ENCODE measurements at regions not wholly inside any gene's neighbourhood (a gene's known extent, or its start where the extent isn't known, plus 50 kb on each side); places are given as distances from the start of the nearest gene placed in this dataset.

DNA sequence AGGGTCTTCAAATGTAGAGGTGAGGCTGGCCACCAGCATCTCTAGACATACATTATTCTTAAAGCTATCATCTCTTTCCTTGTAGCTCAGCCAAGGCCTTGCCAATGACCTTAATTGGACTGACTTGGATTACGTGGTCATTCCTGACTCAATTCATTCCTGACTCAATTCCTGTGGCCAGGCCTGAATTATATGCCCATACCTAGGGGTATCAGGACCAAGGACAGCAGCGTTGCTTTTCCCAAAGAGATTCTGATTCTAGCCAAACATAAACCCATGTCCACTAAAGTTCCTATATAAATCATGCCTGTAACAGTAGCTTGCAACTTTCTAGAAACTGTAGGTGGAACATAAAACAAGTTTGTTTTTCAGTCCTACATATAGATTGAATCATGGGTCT, 231.7 kb downstream of the ARL6IP6 start:
- Histone ChIP-seq H3K9ac (ENCODE audit: low read depth, low read length) (no peak overlapping the region), H3K9me3 (ENCODE audit: insufficient read depth, low read depth, low read length) (no peaks in the 10 kb centered on the region), H3K27ac (ENCODE audit: low read length) (no peak overlapping the region), H3K4me3 (ENCODE audit: low read length) (no peak overlapping the region), H3K27me3 (ENCODE audit: insufficient read depth, low read length) (no peaks in the 10 kb centered on the region), H3K4me1 (ENCODE audit: insufficient read depth, low read length) (no peaks in the 10 kb centered on the region), H3K36me3 (ENCODE audit: insufficient read depth, low read depth, low read length) (no peaks in the 10 kb centered on the region)

DNA sequence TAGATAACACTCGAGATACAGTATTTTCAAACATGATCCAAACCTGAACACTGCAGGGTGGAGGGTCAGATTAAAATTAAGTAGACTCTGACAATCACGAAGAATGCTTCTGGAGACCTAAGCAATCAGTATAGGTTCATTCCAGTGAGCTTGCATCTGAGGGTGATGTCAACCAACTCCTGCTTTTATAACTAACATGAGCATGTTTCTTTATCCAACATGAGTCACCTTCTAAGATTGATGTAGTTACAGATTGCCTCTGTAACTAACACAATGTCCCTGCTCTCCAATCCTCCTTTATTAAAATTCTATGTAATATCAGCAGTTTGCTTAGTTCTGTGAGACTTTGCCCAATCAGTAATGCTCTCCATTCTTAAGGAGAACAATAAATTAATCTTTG, 225.7 kb downstream of the ARL6IP6 start:
- H3K36me3 ChIP-seq (ENCODE audit: insufficient read depth, low read depth, low read length): no peaks in the 10 kb centered on the region
- H3K27ac ChIP-seq (ENCODE audit: low read length): no peak overlapping the region
- no peaks in the 10 kb centered on the region for H3K9me3 ChIP-seq (ENCODE audit: insufficient read depth, low read depth, low read length)
- no peaks in the 10 kb centered on the region for H3K27me3 ChIP-seq (ENCODE audit: insufficient read depth, low read length)
- no peak overlapping the region for H3K9ac ChIP-seq (ENCODE audit: low read depth, low read length)
- no peaks in the 10 kb centered on the region for H3K4me1 ChIP-seq (ENCODE audit: insufficient read depth, low read length)
- H3K4me3 ChIP-seq (ENCODE audit: low read length): no peak overlapping the region

DNA sequence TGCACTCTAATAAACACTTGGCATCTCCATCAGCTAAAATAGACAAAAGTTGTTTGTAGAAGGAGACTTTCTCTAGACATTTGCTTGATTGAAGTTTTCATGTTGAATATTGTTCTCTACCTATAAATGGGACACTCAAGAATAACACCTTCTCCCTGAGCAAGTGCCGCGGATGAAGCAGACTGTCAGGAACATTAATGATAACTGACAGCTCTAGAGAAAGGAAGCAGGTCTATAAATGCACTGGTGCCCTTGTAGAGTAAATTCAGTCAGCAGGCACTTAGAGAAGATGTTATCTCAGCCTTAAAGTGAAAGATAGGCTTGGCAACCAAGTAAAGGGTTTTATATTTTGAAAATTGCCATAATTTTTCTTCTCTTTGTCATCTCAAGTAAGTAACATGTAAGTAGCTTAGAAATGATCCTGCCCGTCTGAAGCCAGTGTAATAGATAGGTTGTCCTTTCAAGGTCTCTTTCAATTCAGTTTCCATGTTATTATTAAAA, 224.6 kb downstream of the ARL6IP6 start:
- H3K4me3 ChIP-seq (ENCODE audit: low read length): no peak overlapping the region
- no peaks in the 10 kb centered on the region for H3K36me3 ChIP-seq (ENCODE audit: insufficient read depth, low read depth, low read length)
- no peaks in the 10 kb centered on the region for H3K9me3 ChIP-seq (ENCODE audit: insufficient read depth, low read depth, low read length)
- no peaks in the 10 kb centered on the region for H3K4me1 ChIP-seq (ENCODE audit: insufficient read depth, low read length)
- no peak overlapping the region for H3K9ac ChIP-seq (ENCODE audit: low read depth, low read length)
- H3K27me3 ChIP-seq (ENCODE audit: insufficient read depth, low read length): no peaks in the 10 kb centered on the region
- H3K27ac ChIP-seq (ENCODE audit: low read length): no peak overlapping the region

- H3K9ac ChIP-seq (ENCODE audit: low read depth, low read length): no peak overlapping the region
- no peaks in the 10 kb centered on the region for H3K4me1 ChIP-seq (ENCODE audit: insufficient read depth, low read length)
- H3K4me3 ChIP-seq (ENCODE audit: low read length): no peak overlapping the region
- no peak overlapping the region for H3K27ac ChIP-seq (ENCODE audit: low read length)
- H3K9me3 ChIP-seq (ENCODE audit: insufficient read depth, low read depth, low read length): peaks cover 4% of the 10 kb centered on the region
- H3K36me3 ChIP-seq (ENCODE audit: insufficient read depth, low read depth, low read length): no peaks in the 10 kb centered on the region
- no peaks in the 10 kb centered on the region for H3K27me3 ChIP-seq (ENCODE audit: insufficient read depth, low read length)
These were observed 212.1 kb downstream of the ARL6IP6 start for GRCh38 chr2:152930501-152930900.

- Histone ChIP-seq H3K27ac (ENCODE audit: low read length) (no peak overlapping the region), H3K4me3 (ENCODE audit: low read length) (no peak overlapping the region), H3K9ac (ENCODE audit: low read depth, low read length) (no peak overlapping the region), H3K27me3 (ENCODE audit: insufficient read depth, low read length) (no peaks in the 10 kb centered on the region), H3K9me3 (ENCODE audit: insufficient read depth, low read depth, low read length) (peaks cover 4% of the 10 kb centered on the region), H3K36me3 (ENCODE audit: insufficient read depth, low read depth, low read length) (no peaks in the 10 kb centered on the region), H3K4me1 (ENCODE audit: insufficient read depth, low read length) (no peaks in the 10 kb centered on the region)
These were observed 211.2 kb downstream of the ARL6IP6 start for GRCh38 chr2:152929628-152930027.

- H3K9ac ChIP-seq (ENCODE audit: low read depth, low read length): no peak overlapping the region
These were observed 207.4 kb downstream of the ARL6IP6 start for GRCh38 chr2:152925547-152926448.

DNA sequence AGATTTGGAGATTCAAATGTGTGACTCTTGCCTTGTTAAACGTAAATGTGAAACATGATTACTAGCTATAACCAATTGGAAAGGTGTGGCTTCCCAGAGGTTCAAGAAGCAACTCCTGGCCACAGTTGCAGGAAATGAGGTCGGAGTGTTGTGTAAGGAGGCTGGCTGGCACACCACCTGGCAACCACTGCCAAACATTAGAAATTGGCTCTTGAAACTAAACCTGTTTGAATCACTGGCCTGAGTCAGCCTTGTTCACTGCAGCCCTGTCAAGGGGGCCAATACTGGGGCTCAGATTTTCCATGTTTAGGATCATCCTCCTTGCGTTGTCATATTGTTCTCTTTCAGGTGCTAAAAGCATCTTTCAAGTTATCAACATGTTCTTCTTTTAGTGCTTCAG, 206.3 kb downstream of the ARL6IP6 start:
- Histone ChIP-seq H3K9ac (ENCODE audit: low read depth, low read length) (no peak overlapping the region), H3K9me3 (ENCODE audit: insufficient read depth, low read depth, low read length) (no peaks in the 10 kb centered on the region; the same call in 1 of the 2 replicates), H3K27ac (ENCODE audit: low read length) (no peak overlapping the region), H3K4me1 (ENCODE audit: insufficient read depth, low read length) (no peaks in the 10 kb centered on the region), H3K4me3 (ENCODE audit: low read length) (no peak overlapping the region), H3K27me3 (ENCODE audit: insufficient read depth, low read length) (no peaks in the 10 kb centered on the region), H3K36me3 (ENCODE audit: insufficient read depth, low read depth, low read length) (no peaks in the 10 kb centered on the region)

More at GRCh38 chr2:152925547-152926448, 207.4 kb downstream of the ARL6IP6 start:
- no peaks in the 10 kb centered on the region for H3K4me1 ChIP-seq (ENCODE audit: insufficient read depth, low read length)
- no peak overlapping the region for H3K4me3 ChIP-seq (ENCODE audit: low read length)
- no peaks in the 10 kb centered on the region for H3K27me3 ChIP-seq (ENCODE audit: insufficient read depth, low read length)
- H3K36me3 ChIP-seq (ENCODE audit: insufficient read depth, low read depth, low read length): no peaks in the 10 kb centered on the region
- no peak overlapping the region for H3K27ac ChIP-seq (ENCODE audit: low read length)
- H3K9me3 ChIP-seq (ENCODE audit: insufficient read depth, low read depth, low read length): peaks cover 4% of the 10 kb centered on the region

GRCh38 chr2:152924219-152924618, 205.8 kb downstream of the ARL6IP6 start:
- Histone ChIP-seq H3K9ac (ENCODE audit: low read depth, low read length) (no peak overlapping the region), H3K27me3 (ENCODE audit: insufficient read depth, low read length) (no peaks in the 10 kb centered on the region)

DNA sequence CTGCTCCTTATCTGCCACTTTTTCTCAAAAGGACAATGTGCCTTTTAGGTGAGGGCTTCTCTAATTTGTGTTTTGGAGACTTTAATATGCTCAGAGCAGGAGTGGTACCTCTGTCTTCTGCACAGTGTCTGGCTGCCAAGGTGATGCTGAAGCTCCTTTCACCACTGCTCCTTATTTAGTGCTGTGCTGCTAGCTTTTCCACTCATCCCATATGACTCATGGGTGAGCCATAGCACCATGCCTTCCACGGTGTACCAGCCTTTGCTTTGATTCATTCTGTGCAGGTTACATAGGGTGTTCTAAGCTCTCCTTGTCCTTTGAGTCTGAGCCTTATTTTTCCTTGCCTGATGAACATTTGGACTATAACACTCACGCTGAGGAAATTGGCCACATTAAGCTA, 202.4 kb downstream of the ARL6IP6 start:
- Histone ChIP-seq H3K4me3 (ENCODE audit: low read length) (no peak overlapping the region), H3K4me1 (ENCODE audit: insufficient read depth, low read length) (no peaks in the 10 kb centered on the region), H3K9me3 (ENCODE audit: insufficient read depth, low read depth, low read length) (no peaks in the 10 kb centered on the region), H3K36me3 (ENCODE audit: insufficient read depth, low read depth, low read length) (no peaks in the 10 kb centered on the region), H3K9ac (ENCODE audit: low read depth, low read length) (no peak overlapping the region), H3K27me3 (ENCODE audit: insufficient read depth, low read length) (no peaks in the 10 kb centered on the region), H3K27ac (ENCODE audit: low read length) (no peak overlapping the region)

More at GRCh38 chr2:152924219-152924618, 205.8 kb downstream of the ARL6IP6 start:
- H3K4me3 ChIP-seq (ENCODE audit: low read length): no peak overlapping the region
- no peaks in the 10 kb centered on the region for H3K36me3 ChIP-seq (ENCODE audit: insufficient read depth, low read depth, low read length)
- H3K27ac ChIP-seq (ENCODE audit: low read length): no peak overlapping the region
- no peaks in the 10 kb centered on the region for H3K9me3 ChIP-seq (ENCODE audit: insufficient read depth, low read depth, low read length)
- H3K4me1 ChIP-seq (ENCODE audit: insufficient read depth, low read length): no peaks in the 10 kb centered on the region

GRCh38 chr2:152910970-152911369, 192.6 kb downstream of the ARL6IP6 start:
- H3K27ac ChIP-seq (ENCODE audit: low read length): no peak overlapping the region
- no peaks in the 10 kb centered on the region for H3K36me3 ChIP-seq (ENCODE audit: insufficient read depth, low read depth, low read length)
- no peaks in the 10 kb centered on the region for H3K4me1 ChIP-seq (ENCODE audit: insufficient read depth, low read length)
- no peaks in the 10 kb centered on the region for H3K27me3 ChIP-seq (ENCODE audit: insufficient read depth, low read length)
- H3K9ac ChIP-seq (ENCODE audit: low read depth, low read length): no peak overlapping the region
- no peaks in the 10 kb centered on the region for H3K9me3 ChIP-seq (ENCODE audit: insufficient read depth, low read depth, low read length)
- no peak overlapping the region for H3K4me3 ChIP-seq (ENCODE audit: low read length)

- Histone ChIP-seq H3K27ac (ENCODE audit: low read length) (no peak overlapping the region), H3K4me3 (ENCODE audit: low read length) (no peak overlapping the region), H3K4me1 (ENCODE audit: insufficient read depth, low read length) (no peaks in the 10 kb centered on the region), H3K9ac (ENCODE audit: low read depth, low read length) (no peak overlapping the region), H3K27me3 (ENCODE audit: insufficient read depth, low read length) (no peaks in the 10 kb centered on the region), H3K9me3 (ENCODE audit: insufficient read depth, low read depth, low read length) (no peaks in the 10 kb centered on the region), H3K36me3 (ENCODE audit: insufficient read depth, low read depth, low read length) (no peaks in the 10 kb centered on the region)
These were observed 188.6 kb downstream of the ARL6IP6 start for GRCh38 chr2:152907046-152907445.

DNA sequence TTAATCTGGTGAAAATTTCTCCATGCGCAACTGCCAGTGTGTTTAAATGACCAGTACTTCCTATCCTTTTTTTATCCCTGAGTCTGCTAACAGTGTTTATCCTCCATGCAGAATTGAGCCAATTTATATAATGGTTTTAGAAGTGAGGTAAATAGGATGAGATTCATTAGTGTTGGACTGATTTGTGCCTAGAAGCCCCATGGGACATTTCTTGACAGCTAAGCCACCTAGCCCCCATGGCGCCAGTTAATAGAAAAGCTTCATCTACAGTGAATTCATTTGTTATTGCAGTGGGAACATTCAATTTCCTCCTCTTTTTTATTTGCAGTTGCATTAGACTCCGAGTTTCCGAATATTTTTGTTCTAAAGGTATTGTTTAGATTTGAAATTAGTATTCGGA, 175.6 kb downstream of the ARL6IP6 start:
- Histone ChIP-seq H3K4me3 (ENCODE audit: low read length) (no peak overlapping the region), H3K4me1 (ENCODE audit: insufficient read depth, low read length) (no peaks in the 10 kb centered on the region), H3K9ac (ENCODE audit: low read depth, low read length) (no peak overlapping the region), H3K36me3 (ENCODE audit: insufficient read depth, low read depth, low read length) (no peaks in the 10 kb centered on the region), H3K27me3 (ENCODE audit: insufficient read depth, low read length) (no peaks in the 10 kb centered on the region), H3K27ac (ENCODE audit: low read length) (no peak overlapping the region), H3K9me3 (ENCODE audit: insufficient read depth, low read depth, low read length) (no peaks in the 10 kb centered on the region)
